Stimulated activated CD4-positive, alpha-beta T cell treated with anti-CD3 and anti-CD28 coated beads, TNF-alpha, amount 100 ng/mL, for 4 hours (primary cell): ENCODE measurements at regions not wholly inside any gene's neighbourhood (a gene's known extent, or its start where the extent isn't known, plus 50 kb on each side); places are given as distances from the start of the nearest gene placed in this dataset.
"Not testable (repeated sequence)": the region's sequence is repeated elsewhere in the genome, so short reads cannot be mapped to it uniquely, and the experiment has no call there.

Source experiments
- DNase-seq, 3 experiments: peaks; one replicate each; pipeline ENCODE4 v3.0.0-alpha.2; 2020; ENCODE audit warnings: low read depth in 3 of 3

DNA sequence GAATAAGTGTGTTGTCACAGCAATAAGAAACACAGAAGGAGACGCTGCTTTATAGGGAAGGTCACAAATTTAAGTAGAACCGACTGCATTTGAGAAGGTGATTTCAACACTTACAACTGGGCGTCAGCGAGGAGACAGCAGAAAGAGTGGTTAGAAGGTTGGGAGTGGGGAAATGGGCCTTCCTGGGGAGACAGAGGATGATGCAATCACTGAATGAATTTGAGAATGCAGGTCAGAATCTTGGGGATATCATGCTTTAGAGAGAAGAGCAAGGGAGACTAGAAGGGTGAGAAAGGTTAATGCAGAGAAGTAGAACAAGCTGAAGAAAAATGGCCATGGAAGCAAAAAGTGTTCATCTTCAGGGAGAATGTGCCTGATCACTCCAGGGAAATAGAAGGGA lies 616.1 kb upstream of the FAM98A start:
- DNase-seq, result no peak

DNA sequence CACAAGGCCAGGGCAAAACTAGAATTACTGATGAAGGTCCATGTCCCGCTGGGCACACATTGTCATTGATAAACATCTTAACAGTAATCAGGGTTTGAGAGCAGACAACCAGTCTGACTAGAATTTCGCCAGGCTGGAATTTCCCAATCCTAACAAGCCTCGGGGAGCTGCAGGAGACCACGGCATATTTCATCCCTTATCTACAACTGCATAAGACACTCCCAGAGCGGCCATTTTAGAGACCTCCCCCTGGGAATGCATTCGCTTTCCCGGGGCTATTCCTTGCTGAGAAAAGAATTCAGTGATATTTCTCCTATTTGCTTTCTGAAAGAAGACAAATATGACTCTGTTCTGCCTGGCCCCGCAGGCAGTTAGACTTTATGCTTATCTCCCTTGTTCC lies 611.3 kb upstream of the FAM98A start:
- DNase-seq, result not testable (repeated sequence)

- no peak for DNase-seq
Measured at GRCh38 chr2:34204560-34204959, 605.5 kb upstream of the FAM98A start.

GRCh38 chr2:34201099-34201498 lies 602.0 kb upstream of the FAM98A start:
- no peak for DNase-seq

DNA sequence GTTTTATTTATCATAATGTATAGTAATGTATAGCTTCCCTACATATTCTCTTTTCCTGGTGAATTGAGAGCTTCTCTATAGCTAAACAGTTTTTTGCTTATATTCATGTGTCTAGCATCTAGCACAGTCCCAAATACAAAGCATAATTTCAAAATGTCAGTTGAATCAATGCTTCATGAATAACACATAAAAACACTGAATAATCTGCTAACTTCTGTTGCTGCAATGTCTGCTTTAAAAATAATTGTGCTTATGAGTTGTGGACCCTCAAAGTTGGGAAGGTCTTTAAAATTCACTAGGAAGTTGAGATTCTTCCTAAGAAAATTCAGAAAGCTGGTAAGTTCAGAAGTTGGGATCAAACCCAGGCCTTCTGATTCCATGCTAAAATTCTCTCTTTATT lies 600.9 kb upstream of the FAM98A start:
- DNase-seq, result no peak

- no peak for DNase-seq
Measured at GRCh38 chr2:34193164-34193563, 594.1 kb upstream of the FAM98A start.

GRCh38 chr2:34188464-34189303 lies 589.6 kb upstream of the FAM98A start:
- no peak for DNase-seq

DNA sequence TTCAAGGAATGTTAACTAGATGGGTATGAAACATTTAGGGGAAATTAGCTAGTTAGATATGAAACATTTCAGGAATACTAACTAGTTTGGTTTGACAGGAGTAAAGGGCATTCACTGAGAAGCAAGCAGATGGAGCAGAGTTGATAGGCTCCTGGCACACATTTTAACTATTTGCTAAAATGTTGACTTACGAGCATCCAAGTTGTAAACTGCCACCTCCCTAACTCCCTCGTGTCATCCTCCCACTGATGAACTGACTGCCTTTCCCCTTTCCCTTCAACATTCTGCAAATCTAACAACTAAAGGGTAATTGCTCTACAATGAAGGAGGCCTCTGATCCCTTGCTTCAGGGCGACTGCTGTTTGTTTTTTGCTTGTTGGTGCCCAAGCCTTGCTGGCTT lies 580.4 kb upstream of the FAM98A start:
- no peak for DNase-seq

- no peak for DNase-seq
Measured at GRCh38 chr2:34178482-34178881, 579.4 kb upstream of the FAM98A start.

GRCh38 chr2:34176693-34177092 lies 577.6 kb upstream of the FAM98A start:
- DNase-seq, result no peak

DNA sequence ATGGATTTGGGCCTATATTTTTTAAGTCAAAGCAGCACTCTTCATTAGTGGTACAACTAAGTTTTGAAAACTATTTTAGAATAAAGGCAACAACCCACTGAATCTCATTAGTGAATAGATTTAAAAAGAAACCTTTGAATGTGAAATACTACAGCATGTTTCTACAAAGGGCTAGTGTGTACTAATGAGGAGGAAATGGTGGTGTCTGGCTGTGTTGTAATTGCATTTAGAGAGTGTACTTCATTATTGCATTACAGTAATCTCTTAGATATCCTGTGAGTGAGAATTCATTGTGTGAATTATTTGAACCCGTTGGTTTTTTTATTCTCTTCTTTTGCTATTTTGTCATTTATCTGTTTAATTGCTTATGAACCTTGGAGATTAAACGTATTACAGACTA lies 575.4 kb upstream of the FAM98A start:
- DNase-seq, result no peak

- no peak for DNase-seq
Measured at GRCh38 chr2:34162231-34162630, 563.1 kb upstream of the FAM98A start.

DNA sequence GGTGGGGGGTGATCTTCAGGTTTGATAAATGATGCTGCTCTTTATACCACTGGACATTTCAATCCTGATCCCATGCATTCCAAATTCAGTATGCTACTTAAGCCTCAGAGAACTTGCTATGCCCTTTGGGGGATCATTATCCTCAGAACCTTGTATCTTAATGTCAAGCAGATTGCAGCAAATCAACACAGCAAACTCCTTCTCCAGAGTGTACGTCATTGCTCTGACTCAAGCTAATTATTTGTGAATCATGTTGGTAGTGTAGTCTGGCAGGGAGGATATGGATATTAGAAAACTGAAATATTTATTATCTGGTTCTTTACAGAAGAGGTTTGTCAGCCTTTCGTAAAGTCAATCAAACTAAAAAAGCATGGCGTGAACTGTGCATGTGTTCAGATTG lies 562.5 kb upstream of the FAM98A start:
- no peak for DNase-seq

DNA sequence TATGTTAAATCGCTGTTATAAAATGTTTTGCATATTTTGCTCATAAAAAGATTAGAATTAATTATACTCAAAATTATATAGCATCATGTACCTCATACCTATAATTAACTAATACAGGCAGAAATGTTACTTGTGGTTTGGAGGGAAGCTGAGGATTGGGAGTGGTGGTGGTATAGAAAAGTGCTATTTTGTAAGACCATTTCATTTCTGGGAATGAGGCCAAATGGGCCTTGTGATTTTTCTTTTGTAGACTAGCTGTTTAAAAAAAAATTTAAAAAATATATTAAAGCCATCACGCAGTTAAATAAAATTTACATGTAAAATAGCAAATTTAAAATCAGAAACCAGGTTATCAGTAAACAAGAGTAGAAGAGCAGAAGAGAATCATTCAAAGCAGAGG lies 560.8 kb upstream of the FAM98A start:
- no peak for DNase-seq

DNA sequence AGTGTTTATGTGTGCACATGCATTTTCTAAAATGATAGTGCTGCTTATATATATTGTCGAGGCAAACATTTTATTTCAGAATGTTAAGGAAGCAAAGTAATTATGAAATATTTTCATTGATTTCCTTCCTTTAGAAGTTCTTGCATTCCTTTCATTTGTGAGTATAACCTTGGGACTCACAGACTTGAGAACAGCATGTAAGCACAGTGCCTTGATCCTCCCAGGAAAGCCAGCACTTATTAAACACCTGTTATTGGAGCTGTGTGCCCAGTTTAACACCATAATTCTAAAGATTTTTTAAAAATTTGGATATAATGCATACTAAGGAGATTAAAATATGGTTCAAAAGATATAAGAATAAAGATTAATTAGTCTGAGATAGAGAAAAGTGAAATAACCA lies 554.4 kb upstream of the FAM98A start:
- DNase-seq, result no peak

DNA sequence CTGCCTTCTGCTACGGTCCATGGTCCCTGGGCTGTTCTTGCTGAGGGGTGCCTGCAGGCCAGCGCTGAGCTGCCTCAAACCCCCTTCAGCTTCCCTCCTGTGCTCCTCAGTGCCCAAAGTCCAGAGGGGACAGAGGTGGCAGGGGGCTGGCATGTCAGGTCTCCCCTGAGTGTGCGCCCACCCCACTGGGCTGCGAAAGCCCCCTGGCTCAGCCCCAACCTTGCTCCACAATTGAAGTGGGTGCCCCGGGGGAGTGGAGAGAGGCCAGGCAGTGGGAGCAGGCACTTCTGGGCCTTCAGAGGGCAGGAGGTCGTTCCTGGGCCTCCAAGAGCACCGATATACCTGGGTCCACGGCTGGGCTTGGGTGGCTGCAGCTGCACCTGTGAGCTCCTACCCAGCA lies 548.7 kb upstream of the FAM98A start:
- DNase-seq, result no peak

DNA sequence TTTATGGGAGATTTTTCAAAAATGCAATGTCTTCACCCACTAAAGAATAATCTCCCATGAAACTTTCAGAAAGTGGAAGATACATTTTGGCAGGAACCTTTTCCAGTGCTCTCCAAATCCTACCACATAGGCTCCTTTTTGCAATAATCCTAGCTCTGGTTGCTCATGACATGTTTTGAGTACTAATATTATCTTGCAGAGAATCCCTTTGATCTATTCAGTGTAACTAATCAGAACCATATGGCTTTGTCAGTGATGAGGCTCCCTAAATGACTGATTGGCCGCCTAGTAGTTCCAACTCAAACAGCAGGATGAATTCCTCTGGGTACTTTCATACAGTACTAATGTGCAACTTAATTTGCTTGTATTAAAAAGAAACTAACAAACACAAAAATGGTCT lies 544.0 kb upstream of the FAM98A start:
- no peak for DNase-seq

GRCh38 chr2:34142531-34143008 lies 543.5 kb upstream of the FAM98A start:
- DNase-seq, result not testable (repeated sequence)

GRCh38 chr2:34133065-34133464 lies 534.0 kb upstream of the FAM98A start:
- DNase-seq, result not testable (repeated sequence)

GRCh38 chr2:34126279-34126678 lies 527.2 kb upstream of the FAM98A start:
- no peak for DNase-seq

GRCh38 chr2:34123996-34124785 lies 525.1 kb upstream of the FAM98A start:
- no peak for DNase-seq

- no peak for DNase-seq
Measured at GRCh38 chr2:34121076-34121475, 522.0 kb upstream of the FAM98A start.

GRCh38 chr2:34115076-34115475 lies 516.0 kb upstream of the FAM98A start:
- no peak for DNase-seq
